ENCODE measurements at regions not wholly inside any gene's neighbourhood (a gene's known extent, or its start where the extent isn't known, plus 50 kb on each side); places are given as distances from the start of the nearest gene placed in this dataset.

DNA sequence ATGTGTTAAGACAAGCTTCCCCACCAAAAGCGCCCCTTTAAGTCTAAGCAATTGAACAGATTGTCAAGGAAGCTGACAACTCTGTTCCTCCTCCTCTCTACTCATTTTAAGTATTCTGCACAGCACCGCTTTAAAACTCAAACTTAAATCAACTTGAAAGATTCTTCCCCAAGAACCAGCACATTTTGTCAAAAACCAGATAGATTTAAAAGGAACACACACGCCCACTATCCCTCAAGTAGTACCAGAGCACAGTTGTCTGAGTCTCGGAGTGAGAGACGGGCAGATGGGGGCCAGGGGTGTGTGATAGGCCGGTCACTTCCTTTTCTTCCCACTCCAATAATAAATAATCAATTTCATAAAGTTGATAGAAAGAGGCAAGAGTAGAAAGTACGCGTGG, 67.7 kb upstream of the POU3F3 start:
- H3K27me3 Mint-ChIP-seq (ENCODE audit: low read depth) = peaks cover 13% of the 10 kb centered on the region
- no peaks in the 10 kb centered on the region for H3K36me3 Mint-ChIP-seq (ENCODE audit: insufficient read depth in 1 of 3, low read depth in 3 of 3)
- no peak overlapping the region for H3K4me3 Mint-ChIP-seq
- H3K23ac ChIP-seq (ENCODE audit: insufficient read length, low read depth, low read length) = no peak overlapping the region
- 0 out of 2 replicates have a peak, but pooled peaks cover 2% of the 10 kb centered on the region for H3K4me1 ChIP-seq (ENCODE audit: insufficient read depth, low read length)
- no peak overlapping the region for H4K91ac ChIP-seq (ENCODE audit: insufficient read length, low read depth, low read length)
- H2BK20ac ChIP-seq (ENCODE audit: low read depth, low read length, poor library complexity, severe bottlenecking) = no peak overlapping the region
- peaks cover 10 to 15% of the 10 kb centered on the region in 2 experiments; a peak in 3 of 4 replicates for H3K4me1 Mint-ChIP-seq
- peaks cover 2% of the 10 kb centered on the region; the same call in 1 of the 2 replicates for H3K27me3 ChIP-seq (ENCODE audit: insufficient read depth, low read length)
- H3K18ac ChIP-seq (ENCODE audit: insufficient read length, low read depth, low read length) = no peak overlapping the region
- H3K14ac ChIP-seq (ENCODE audit: insufficient read depth, low read length) = no peak overlapping the region
- H3K23me2 ChIP-seq (ENCODE audit: insufficient read length, low read depth, low read length, poor library complexity, severe bottlenecking) = no peaks in the 10 kb centered on the region
- no peak for DNase-seq
- no peak overlapping the region for H3K56ac ChIP-seq (ENCODE audit: insufficient read length, low read depth, low read length)
- H4K20me1 ChIP-seq (ENCODE audit: control insufficient read depth, insufficient read depth, insufficient read length) = no peaks in the 10 kb centered on the region
- H3K27ac ChIP-seq (ENCODE audit: insufficient read length, low read depth, low read length) = no peak overlapping the region
- H4K8ac ChIP-seq (replicated peaks; ENCODE audit: insufficient read length, low read depth, low read length) = no peak overlapping the region
- H2BK15ac ChIP-seq (ENCODE audit: low read depth, low read length) = no peak overlapping the region
- H2BK12ac ChIP-seq (ENCODE audit: insufficient read length, low read depth, low read length) = no peak overlapping the region
- WGBS (ENCODE audit: extremely low coverage, insufficient read length, low lambda C conversion rate) = no CpG with 5 or more reads among the region's 8 CpGs
- no peak overlapping the region for H3K27ac Mint-ChIP-seq
- H2BK120ac ChIP-seq (ENCODE audit: low read depth, low read length, poor library complexity, severe bottlenecking) = no peak overlapping the region
- no peaks in the 10 kb centered on the region for H3K79me2 ChIP-seq (ENCODE audit: insufficient read depth, low read length)
- H3K9me3 ChIP-seq (ENCODE audit: control insufficient read depth, low read depth, low read length) = no peaks in the 10 kb centered on the region
- H3K9ac ChIP-seq (ENCODE audit: extremely low read depth, insufficient read length, low read length) = no peak overlapping the region
- no peak overlapping the region for H2AK5ac ChIP-seq (ENCODE audit: insufficient read length, low read length)
- H3K4ac ChIP-seq (ENCODE audit: low read depth, low read length) = no peak overlapping the region
- no peak overlapping the region for H2BK5ac ChIP-seq (ENCODE audit: insufficient read length, low read length)
- H2AFZ ChIP-seq (ENCODE audit: low read length) = no peak overlapping the region
- H3K79me1 ChIP-seq (ENCODE audit: insufficient read depth, low read depth, low read length, poor library complexity, severe bottlenecking) = no peaks in the 10 kb centered on the region
- H3K9me3 Mint-ChIP-seq = no peaks in the 10 kb centered on the region
- no peak overlapping the region for H4K5ac ChIP-seq (ENCODE audit: insufficient read length, low read depth, low read length)
- H3K4me2 ChIP-seq (ENCODE audit: insufficient read depth, insufficient read length, low read length) = no peak overlapping the region
- TF ChIP-seq, protein P1, sequence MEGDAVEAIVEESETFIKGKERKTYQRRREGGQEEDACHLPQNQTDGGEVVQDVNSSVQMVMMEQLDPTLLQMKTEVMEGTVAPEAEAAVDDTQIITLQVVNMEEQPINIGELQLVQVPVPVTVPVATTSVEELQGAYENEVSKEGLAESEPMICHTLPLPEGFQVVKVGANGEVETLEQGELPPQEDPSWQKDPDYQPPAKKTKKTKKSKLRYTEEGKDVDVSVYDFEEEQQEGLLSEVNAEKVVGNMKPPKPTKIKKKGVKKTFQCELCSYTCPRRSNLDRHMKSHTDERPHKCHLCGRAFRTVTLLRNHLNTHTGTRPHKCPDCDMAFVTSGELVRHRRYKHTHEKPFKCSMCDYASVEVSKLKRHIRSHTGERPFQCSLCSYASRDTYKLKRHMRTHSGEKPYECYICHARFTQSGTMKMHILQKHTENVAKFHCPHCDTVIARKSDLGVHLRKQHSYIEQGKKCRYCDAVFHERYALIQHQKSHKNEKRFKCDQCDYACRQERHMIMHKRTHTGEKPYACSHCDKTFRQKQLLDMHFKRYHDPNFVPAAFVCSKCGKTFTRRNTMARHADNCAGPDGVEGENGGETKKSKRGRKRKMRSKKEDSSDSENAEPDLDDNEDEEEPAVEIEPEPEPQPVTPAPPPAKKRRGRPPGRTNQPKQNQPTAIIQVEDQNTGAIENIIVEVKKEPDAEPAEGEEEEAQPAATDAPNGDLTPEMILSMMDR (conservative IDR thresholded peaks at IDR 0.05) = no peak
- H3T11ph ChIP-seq (ENCODE audit: low read length) = no peak overlapping the region

All from H9 (cell line).